HG03520 (cell line): ENCODE measurements at regions not wholly inside any gene's neighbourhood (a gene's known extent, or its start where the extent isn't known, plus 50 kb on each side); places are given as distances from the start of the nearest gene placed in this dataset.
"Not testable (repeated sequence)": the region's sequence is repeated elsewhere in the genome, so short reads cannot be mapped to it uniquely, and the experiment has no call there.

Experiments used
- ATAC-seq: cut with Tn5 transposase; IDR thresholded peaks from one replicate; pipeline ENCODE4 v1.9.1; 2021; ENCODE audit warnings: mild to moderate bottlenecking, moderate library complexity; ENCODE audit not compliant: unreplicated experiment

DNA sequence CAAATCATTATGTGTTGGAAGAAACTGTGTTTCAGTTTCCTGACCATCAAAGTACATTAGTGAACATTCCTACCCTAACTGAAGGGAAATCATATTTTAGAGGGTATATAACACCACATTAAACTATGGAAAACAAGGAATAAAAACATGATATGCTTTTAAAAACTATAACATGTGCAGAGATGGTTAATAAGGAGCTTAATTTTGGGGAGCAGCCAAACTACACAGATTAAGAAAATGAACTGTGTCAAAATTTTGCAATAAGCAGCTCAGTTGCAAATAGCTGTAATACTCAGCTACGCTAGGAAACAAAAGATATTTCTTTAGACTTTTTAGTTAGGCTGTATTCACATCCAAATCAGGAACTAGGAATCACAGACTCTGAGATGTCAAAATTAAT lies 1115.7 kb upstream of the CELF2 start:
- no peak for ATAC-seq

GRCh38 chr10:9910446-9910845 lies 1107.2 kb upstream of the CELF2 start:
- no peak for ATAC-seq

GRCh38 chr10:9911488-9911887 lies 1106.2 kb upstream of the CELF2 start:
- ATAC-seq = no peak

DNA sequence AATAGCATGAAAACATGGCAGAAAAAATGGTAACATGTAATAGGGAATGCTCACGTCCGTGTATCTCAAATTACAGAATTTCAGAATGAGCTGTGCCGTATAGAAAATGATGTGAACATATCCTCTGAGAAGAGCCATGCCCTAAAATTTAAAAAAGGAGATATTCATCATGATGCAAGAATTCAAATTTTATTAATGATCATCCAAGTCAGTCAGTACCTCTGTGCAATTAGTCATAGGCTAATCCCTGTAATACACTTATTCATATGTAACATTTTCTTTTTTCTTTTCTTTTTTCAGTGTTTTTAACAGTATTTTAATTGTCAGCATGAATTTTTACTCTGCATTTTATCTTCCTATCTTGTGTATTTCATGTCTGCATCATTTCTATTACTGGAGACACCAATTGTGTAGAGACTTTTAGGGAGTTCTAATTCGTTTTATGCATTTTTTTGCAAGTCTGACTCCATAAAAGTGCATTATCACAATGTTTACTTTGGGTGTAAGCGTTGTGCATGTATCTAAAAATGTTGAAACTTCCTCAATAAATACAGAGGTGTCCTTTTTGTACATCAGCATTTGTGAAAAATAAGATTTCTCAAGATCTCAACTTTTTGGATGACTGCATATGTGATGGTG lies 1103.7 kb upstream of the CELF2 start:
- no peak for ATAC-seq

DNA sequence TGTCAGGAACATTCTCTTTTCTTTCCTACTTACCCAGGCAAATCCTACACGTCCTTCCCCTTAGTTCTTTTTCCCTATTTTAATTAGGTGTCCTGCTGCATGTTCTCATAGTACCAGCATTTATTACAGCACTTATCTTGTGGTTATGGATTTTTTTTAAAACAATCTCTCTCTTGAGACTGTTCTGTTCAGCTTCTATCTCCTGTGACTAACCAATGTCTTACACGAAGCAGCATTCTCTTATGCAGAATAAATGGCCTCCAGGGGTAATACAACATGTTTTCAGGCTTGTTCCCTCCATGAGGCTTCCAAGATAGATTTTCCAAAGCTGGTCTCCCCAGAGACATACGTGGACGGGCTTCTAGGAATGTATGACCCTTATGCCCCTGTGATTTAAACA lies 1096.1 kb upstream of the CELF2 start:
- no peak for ATAC-seq

- no peak for ATAC-seq
These were observed 1095.4 kb upstream of the CELF2 start for GRCh38 chr10:9922126-9922870.

GRCh38 chr10:9926003-9926402 lies 1091.7 kb upstream of the CELF2 start:
- ATAC-seq = no peak

DNA sequence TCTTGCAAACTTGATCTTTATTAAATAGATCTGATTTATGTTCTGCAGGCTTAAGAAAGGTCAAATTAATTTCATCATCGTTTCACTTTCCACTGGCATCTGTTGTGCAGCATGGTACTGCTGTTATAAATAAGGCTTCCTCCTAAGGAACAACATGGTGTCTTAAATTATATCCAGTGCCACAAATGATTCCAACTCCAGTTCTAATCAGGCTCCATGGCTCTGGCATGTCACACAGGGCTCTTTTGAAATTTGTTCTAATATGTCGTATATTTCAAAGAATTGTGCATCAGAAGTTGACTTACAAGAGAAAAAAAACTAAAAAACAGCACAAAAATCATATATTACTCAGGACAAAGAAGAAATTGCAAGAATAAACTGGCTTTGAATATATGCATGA lies 1090.8 kb upstream of the CELF2 start:
- no peak for ATAC-seq

GRCh38 chr10:9939716-9940115 lies 1078.0 kb upstream of the CELF2 start:
- no peak for ATAC-seq

DNA sequence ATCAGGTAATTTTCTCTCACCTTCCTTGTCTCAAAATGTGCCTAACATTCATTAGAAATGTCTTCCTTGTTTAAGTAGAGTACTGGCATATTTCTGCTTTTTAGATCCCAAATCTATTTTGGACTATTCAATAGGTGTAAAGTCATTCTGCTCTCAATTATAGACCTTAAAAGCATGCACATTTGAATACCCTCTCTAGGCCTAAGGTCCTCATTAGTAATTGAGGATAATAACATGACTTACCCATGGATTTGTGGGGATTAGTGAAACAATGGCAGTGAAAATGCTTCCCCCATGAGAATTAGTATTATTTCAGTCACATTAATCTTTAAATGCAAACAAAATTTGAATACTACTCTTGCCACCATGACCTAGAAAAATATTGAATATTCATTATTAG lies 1073.0 kb upstream of the CELF2 start:
- ATAC-seq = no peak

DNA sequence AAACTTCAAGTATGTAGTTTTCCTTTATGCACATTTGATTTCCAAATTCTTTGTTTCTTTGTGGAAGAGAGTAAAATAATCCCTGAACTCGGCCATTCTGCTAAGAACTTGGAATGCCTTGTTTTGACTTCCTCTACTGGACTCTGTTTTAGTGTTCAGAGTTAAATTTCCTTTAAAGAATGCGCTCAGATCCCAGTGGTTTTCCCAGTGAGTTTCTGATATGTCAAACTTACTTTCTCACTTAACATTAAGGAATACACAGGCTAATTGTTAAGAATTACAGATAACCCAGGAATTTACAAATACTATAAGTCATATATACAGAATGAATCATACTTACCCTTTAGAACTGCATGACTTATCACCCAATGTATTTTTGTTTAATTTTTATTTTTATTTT lies 1067.6 kb upstream of the CELF2 start:
- ATAC-seq = no peak

GRCh38 chr10:9951481-9952257 lies 1066.0 kb upstream of the CELF2 start:
- no peak for ATAC-seq

- ATAC-seq = no peak
These were observed 1060.3 kb upstream of the CELF2 start for GRCh38 chr10:9957351-9957750.

DNA sequence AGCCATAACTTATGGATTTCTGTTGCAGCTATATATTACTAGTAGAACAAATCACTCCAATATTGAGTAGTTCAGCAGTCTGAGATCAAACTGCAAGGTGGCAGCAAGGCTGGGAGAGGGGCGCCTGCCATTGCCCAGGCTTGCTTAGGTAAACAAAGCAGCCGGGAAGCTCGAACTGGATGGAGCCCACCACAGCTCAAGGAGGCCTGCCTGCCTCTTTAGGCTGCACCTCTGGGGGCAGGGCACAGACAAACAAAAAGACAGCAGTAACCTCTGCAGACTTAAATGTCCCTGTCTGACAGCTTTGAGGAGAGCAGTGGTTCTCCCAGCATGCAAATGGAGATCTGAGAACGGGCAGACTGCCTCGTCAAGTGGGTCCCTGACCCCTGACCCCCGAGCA lies 1059.8 kb upstream of the CELF2 start:
- ATAC-seq = not testable (repeated sequence)

- no peak for ATAC-seq
These were observed 1052.3 kb upstream of the CELF2 start for GRCh38 chr10:9965341-9965740.

GRCh38 chr10:9986786-9987185 lies 1030.9 kb upstream of the CELF2 start:
- no peak for ATAC-seq

GRCh38 chr10:9987197-9987596 lies 1030.5 kb upstream of the CELF2 start:
- ATAC-seq = no peak

DNA sequence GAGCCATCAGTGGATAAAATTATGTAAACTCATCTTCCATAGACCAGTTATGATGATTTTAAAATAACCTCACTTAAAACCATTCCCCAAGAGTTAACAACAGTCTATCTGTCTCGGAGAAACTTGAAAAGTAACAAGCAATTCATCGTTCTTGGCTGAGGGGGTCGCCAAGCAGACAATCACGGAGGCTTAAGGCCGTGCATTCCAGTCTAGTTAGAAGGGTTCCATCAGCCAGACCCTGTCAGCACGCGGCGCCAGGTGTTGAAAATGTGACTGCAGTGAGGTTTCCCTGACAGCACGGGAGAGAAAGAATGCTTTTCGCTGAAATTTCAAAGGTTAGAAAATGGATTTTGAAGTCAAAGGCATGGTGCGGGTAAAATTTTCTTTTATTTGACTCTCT lies 1025.0 kb upstream of the CELF2 start:
- ATAC-seq = no peak

GRCh38 chr10:9994131-9994530 lies 1023.5 kb upstream of the CELF2 start:
- no peak for ATAC-seq

- ATAC-seq = no peak
These were observed 1018.0 kb upstream of the CELF2 start for GRCh38 chr10:9999627-10000026.

DNA sequence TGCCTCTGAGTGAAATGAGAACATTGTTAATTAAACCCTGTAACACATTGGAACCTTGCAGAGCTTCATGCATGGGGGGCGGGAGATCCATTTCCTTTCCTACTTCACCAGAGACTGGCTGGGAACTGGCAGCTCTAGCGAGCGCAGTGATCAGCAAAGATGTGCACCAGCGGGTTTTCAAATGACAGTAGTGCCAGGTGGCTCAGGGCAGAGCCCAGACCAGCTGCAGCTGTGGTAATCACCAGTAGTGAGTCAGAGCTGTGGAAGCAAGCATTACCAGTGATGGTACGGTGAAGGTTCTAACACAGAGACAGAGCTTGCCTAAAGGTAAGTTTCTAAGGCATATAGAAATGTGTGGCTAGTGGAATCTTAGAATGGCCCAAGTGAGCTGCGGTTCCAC lies 1009.7 kb upstream of the CELF2 start:
- no peak for ATAC-seq

GRCh38 chr10:10010397-10010796 lies 1007.3 kb upstream of the CELF2 start:
- no peak for ATAC-seq
